ENCODE measurements at regions not wholly inside any gene's neighbourhood (a gene's known extent, or its start where the extent isn't known, plus 50 kb on each side); places are given as distances from the start of the nearest gene placed in this dataset.

DNA sequence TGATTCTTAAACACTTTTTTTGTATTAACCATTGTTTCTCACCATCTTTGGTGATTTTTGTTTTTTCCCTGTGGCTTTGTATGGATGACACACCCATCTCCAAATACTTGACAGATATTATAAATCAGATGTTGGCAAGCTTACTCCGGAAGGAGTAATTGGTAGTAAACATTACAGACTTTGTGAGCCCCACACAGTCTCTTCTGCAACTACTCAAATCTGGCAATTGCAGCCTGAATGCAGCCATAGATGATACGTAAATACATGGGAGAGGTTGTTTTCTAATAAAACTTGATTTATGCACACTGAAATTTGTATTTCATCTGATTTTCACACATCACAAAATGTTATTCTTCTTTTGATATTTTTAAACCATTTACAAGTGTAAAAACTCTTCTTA is 331.5 kb downstream of the ARPP21 start:
- Histone ChIP-seq H3K9me3 (replicated peaks; ENCODE audit: control insufficient read depth, insufficient read depth, low read length) (no peaks in the 10 kb centered on the region), H4K20me1 (replicated peaks; ENCODE audit: control insufficient read depth, extremely low read depth, insufficient read depth, low read length) (no peaks in the 10 kb centered on the region), H3K9me1 (replicated peaks; ENCODE audit: control insufficient read depth, extremely low read depth, insufficient read depth, low read length) (no peaks in the 10 kb centered on the region), H3K9ac (replicated peaks; ENCODE audit: extremely low read depth, insufficient read depth, low read length) (no peak overlapping the region), H3K4me3 (replicated peaks in 1 of 3; ENCODE audit: insufficient read depth in 1 of 3, low read depth in 1 of 3, low read length in 3 of 3) (no peak overlapping the region), H3K27me3 (ENCODE audit: control insufficient read depth in 2 of 2, insufficient read depth in 2 of 2, low read length in 2 of 2) (peaks cover 2 to 5% of the 10 kb centered on the region in 2 experiments), H2AFZ (ENCODE audit: low read depth, low read length) (no peak overlapping the region), H3K4me1 (ENCODE audit: control insufficient read depth, extremely low read depth, insufficient read depth, low read length) (no peaks in the 10 kb centered on the region), H3K36me3 (ENCODE audit: control insufficient read depth in 2 of 2, extremely low read depth in 1 of 2, insufficient read depth in 2 of 2, low read length in 2 of 2) (no peaks in the 10 kb centered on the region), H3K27ac (ENCODE audit: insufficient read depth, low read depth, low read length) (no peak overlapping the region), H3K4me2 (ENCODE audit: insufficient read depth, low read length) (no peak overlapping the region), H3K79me2 (ENCODE audit: control insufficient read depth, insufficient read depth, low read length) (no peaks in the 10 kb centered on the region)
- BruUV-seq (replicated peaks) = no TSS peak
- intact Hi-C loops (cut with micrococcal nuclease) = no loop called here
- FAIRE-seq (no peak), DNase-seq (ENCODE audit: low read depth, low spot score) (no peak)
- TF ChIP-seq EZH2 (IDR thresholded peaks at IDR 0.05; ENCODE audit: borderline replicate concordance, low read depth, low read length, severe bottlenecking) (no peak), FOS (IDR thresholded peaks at IDR 0.05; ENCODE audit: borderline replicate concordance, insufficient read depth, low read length) (no peak), POLR2A (IDR thresholded peaks at IDR 0.05; ENCODE audit: low read depth, low read length) (no peak), MYC (IDR thresholded peaks at IDR 0.05; ENCODE audit: low read depth, low read length) (no peak), POLR2AphosphoS5 (IDR thresholded peaks at IDR 0.05; ENCODE audit: insufficient read depth, low read depth, low read length) (no peak), JUN (IDR thresholded peaks at IDR 0.05; ENCODE audit: borderline replicate concordance, insufficient read depth, insufficient read length, low read depth) (no peak), GATA2 (IDR thresholded peaks at IDR 0.05; ENCODE audit: insufficient read depth, insufficient read length, low read depth, low read length) (no peak)
- TF ChIP-seq, protein P1, sequence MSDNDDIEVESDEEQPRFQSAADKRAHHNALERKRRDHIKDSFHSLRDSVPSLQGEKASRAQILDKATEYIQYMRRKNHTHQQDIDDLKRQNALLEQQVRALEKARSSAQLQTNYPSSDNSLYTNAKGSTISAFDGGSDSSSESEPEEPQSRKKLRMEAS (IDR thresholded peaks at IDR 0.05; ENCODE audit: insufficient read depth, insufficient read length) = no peak
- TF ChIP-seq, protein P2, sequence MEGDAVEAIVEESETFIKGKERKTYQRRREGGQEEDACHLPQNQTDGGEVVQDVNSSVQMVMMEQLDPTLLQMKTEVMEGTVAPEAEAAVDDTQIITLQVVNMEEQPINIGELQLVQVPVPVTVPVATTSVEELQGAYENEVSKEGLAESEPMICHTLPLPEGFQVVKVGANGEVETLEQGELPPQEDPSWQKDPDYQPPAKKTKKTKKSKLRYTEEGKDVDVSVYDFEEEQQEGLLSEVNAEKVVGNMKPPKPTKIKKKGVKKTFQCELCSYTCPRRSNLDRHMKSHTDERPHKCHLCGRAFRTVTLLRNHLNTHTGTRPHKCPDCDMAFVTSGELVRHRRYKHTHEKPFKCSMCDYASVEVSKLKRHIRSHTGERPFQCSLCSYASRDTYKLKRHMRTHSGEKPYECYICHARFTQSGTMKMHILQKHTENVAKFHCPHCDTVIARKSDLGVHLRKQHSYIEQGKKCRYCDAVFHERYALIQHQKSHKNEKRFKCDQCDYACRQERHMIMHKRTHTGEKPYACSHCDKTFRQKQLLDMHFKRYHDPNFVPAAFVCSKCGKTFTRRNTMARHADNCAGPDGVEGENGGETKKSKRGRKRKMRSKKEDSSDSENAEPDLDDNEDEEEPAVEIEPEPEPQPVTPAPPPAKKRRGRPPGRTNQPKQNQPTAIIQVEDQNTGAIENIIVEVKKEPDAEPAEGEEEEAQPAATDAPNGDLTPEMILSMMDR (IDR thresholded peaks at IDR 0.05; ENCODE audit: extremely low read depth in 1 of 2, insufficient read depth in 1 of 2, low read depth in 1 of 2, low read length in 2 of 2) = no peak
- ChIA-PET POLR2A (no interaction called here), CTCF (no interaction called here)
- dilution Hi-C loops (cut with MboI; ENCODE audit: extremely low pct_ligation_motif_present, low sequenced_read_pairs) = no loop called here
